Keratinocyte (primary cell): ENCODE measurements at regions not wholly inside any gene's neighbourhood (a gene's known extent, or its start where the extent isn't known, plus 50 kb on each side); places are given as distances from the start of the nearest gene placed in this dataset.
"Not testable (repeated sequence)": the region's sequence is repeated elsewhere in the genome, so short reads cannot be mapped to it uniquely, and the experiment has no call there.

ENCODE experiments used
- DNase-seq: peaks from one replicate; pipeline ENCODE4 v3.0.0-alpha.2; 2011; ENCODE audit warnings: low read depth, missing footprints, low spot score
- FAIRE-seq: peaks from 2 replicates; lab custom pipeline; 2011; peaks lifted over from hg19 to GRCh38; lab: Jason Lieb, UNC
- H2AFZ ChIP-seq: 2 replicates; pipeline ENCODE4 v1.6.0; 2012; ENCODE audit warnings: low read length, control low read depth, inconsistent platforms; ENCODE audit not compliant: control insufficient read depth
- H3K27ac ChIP-seq: 2 replicates; pipeline ENCODE4 v1.5.1; 2011; ENCODE audit warnings: low read length; ENCODE audit not compliant: control insufficient read depth, insufficient read depth
- H3K27me3 ChIP-seq: 3 replicates; pipeline ENCODE4 v1.6.0; 2011; ENCODE audit warnings: low read length; ENCODE audit not compliant: control insufficient read depth, insufficient read depth; ENCODE audit errors: extremely low read depth
- H3K36me3 ChIP-seq, 2 experiments: 2 replicates in 1 of 2; 3 replicates in 1 of 2; pipeline ENCODE4 v1.5.1; 2011; ENCODE audit warnings: low read length in 2 of 2, mild to moderate bottlenecking in 1 of 2; ENCODE audit not compliant: control insufficient read depth in 2 of 2, insufficient read depth in 2 of 2; ENCODE audit errors: extremely low read depth in 1 of 2
- H3K4me1 ChIP-seq: 3 replicates; pipeline ENCODE4 v1.5.1; 2011; ENCODE audit warnings: low read length; ENCODE audit not compliant: control insufficient read depth, insufficient read depth; ENCODE audit errors: extremely low read depth
- H3K4me2 ChIP-seq: 3 replicates; pipeline ENCODE4 v1.6.0; 2011; ENCODE audit warnings: low read depth, low read length; ENCODE audit not compliant: control insufficient read depth, insufficient read depth; ENCODE audit errors: extremely low read depth
- H3K4me3 ChIP-seq, 3 experiments: fragments of 200-600 bp in 1 of 3; sonication (generic) in 1 of 3; 2 replicates in 2 of 3; 3 replicates in 1 of 3; pipeline ENCODE4 v1.5.1; 2011 to 2016; ENCODE audit warnings: low read length in 3 of 3, mild to moderate bottlenecking in 3 of 3, control low read depth in 2 of 3, inconsistent platforms in 1 of 3, low read depth in 1 of 3, mixed read lengths in 1 of 3, mixed run types in 1 of 3, moderate library complexity in 1 of 3; ENCODE audit not compliant: control insufficient read depth in 2 of 3, insufficient read depth in 2 of 3; ENCODE audit errors: extremely low read depth in 1 of 3
- H3K79me2 ChIP-seq: 2 replicates; pipeline ENCODE4 v1.6.0; 2012; ENCODE audit warnings: low read length; ENCODE audit not compliant: control insufficient read depth, insufficient read depth
- H3K9ac ChIP-seq: 3 replicates; pipeline ENCODE4 v1.6.0; 2011; ENCODE audit warnings: low read length; ENCODE audit not compliant: control insufficient read depth, insufficient read depth; ENCODE audit errors: extremely low read depth
- H3K9me1 ChIP-seq: 3 replicates; pipeline ENCODE4 v1.6.0; 2011; ENCODE audit warnings: low read length; ENCODE audit not compliant: control insufficient read depth, insufficient read depth; ENCODE audit errors: extremely low read depth
- H3K9me3 ChIP-seq: 2 replicates; pipeline ENCODE4 v1.5.1; 2012; ENCODE audit warnings: low read depth, low read length; ENCODE audit not compliant: control insufficient read depth
- H4K20me1 ChIP-seq: 3 replicates; pipeline ENCODE4 v1.6.0; 2011; ENCODE audit warnings: low read length; ENCODE audit not compliant: control insufficient read depth, insufficient read depth; ENCODE audit errors: extremely low read depth
- EZH2 ChIP-seq: IDR thresholded peaks from one replicate; pipeline ENCODE4 v1.6.1; 2012; ENCODE audit warnings: inconsistent platforms, mild to moderate bottlenecking, low read length, moderate library complexity
- dilution Hi-C: fragments of 300-500 bp; cut with MboI; formaldehyde crosslinking; loops from one replicate; pipeline ENCODE4 v1.7.0; 2020; ENCODE audit warnings: low sequenced_read_pairs; ENCODE audit not compliant: extremely low pct_ligation_motif_present
- TF ChIP-seq, protein P1 (sequence below), 3 experiments: IDR thresholded peaks in 1 of 3; conservative IDR thresholded peaks in 1 of 3; optimal IDR thresholded peaks in 1 of 3; 2 replicates in 2 of 3; 3 replicates in 1 of 3; pipeline versions ENCODE3 to v1.5.1; 2011; ENCODE audit warnings: low read length in 3 of 3, mild to moderate bottlenecking in 3 of 3, moderate library complexity in 2 of 3, control low read depth in 1 of 3, inconsistent platforms in 1 of 3; ENCODE audit not compliant: insufficient read depth in 2 of 3; ENCODE audit errors: extremely low read depth in 1 of 3

GRCh38 chr4:32700838-32701237 is 1980.7 kb downstream of the PCDH7 start:
- H2AFZ ChIP-seq, result no peak overlapping the region
- H3K9me1 ChIP-seq, result no peaks in the 10 kb centered on the region

GRCh38 chr4:32706893-32707292 is 1986.7 kb downstream of the PCDH7 start:
- H3K4me1 ChIP-seq, result no peaks in the 10 kb centered on the region
- H3K79me2 ChIP-seq, result no peaks in the 10 kb centered on the region
- no peaks in the 10 kb centered on the region for H3K9me3 ChIP-seq
- H3K4me2 ChIP-seq, result no peak overlapping the region
- H3K4me3 ChIP-seq, result no peak overlapping the region
- no peak overlapping the region for H3K9ac ChIP-seq
- H4K20me1 ChIP-seq, result no peaks in the 10 kb centered on the region
- dilution Hi-C loops, result no loop called here
- H3K36me3 ChIP-seq, result no peaks in the 10 kb centered on the region
- no peak for DNase-seq
- no peak for FAIRE-seq
- no peaks in the 10 kb centered on the region for H3K9me1 ChIP-seq
- TF ChIP-seq EZH2, result no peak
- TF ChIP-seq, protein P1, sequence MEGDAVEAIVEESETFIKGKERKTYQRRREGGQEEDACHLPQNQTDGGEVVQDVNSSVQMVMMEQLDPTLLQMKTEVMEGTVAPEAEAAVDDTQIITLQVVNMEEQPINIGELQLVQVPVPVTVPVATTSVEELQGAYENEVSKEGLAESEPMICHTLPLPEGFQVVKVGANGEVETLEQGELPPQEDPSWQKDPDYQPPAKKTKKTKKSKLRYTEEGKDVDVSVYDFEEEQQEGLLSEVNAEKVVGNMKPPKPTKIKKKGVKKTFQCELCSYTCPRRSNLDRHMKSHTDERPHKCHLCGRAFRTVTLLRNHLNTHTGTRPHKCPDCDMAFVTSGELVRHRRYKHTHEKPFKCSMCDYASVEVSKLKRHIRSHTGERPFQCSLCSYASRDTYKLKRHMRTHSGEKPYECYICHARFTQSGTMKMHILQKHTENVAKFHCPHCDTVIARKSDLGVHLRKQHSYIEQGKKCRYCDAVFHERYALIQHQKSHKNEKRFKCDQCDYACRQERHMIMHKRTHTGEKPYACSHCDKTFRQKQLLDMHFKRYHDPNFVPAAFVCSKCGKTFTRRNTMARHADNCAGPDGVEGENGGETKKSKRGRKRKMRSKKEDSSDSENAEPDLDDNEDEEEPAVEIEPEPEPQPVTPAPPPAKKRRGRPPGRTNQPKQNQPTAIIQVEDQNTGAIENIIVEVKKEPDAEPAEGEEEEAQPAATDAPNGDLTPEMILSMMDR (optimal IDR thresholded peaks at IDR 0.05 in 1 of 3, IDR thresholded peaks at IDR 0.05 in 1 of 3, conservative IDR thresholded peaks at IDR 0.05 in 1 of 3; ENCODE audit: extremely low read depth in 1 of 3, insufficient read depth in 2 of 3, low read length in 3 of 3), result no peak
- H2AFZ ChIP-seq, result no peak overlapping the region
- H3K27me3 ChIP-seq, result no peaks in the 10 kb centered on the region
- no peak overlapping the region for H3K27ac ChIP-seq

More at GRCh38 chr4:32700838-32701237, 1980.7 kb downstream of the PCDH7 start:
- no peaks in the 10 kb centered on the region for H3K36me3 ChIP-seq
- dilution Hi-C loops, result no loop called here
- H3K9ac ChIP-seq, result no peak overlapping the region
- H3K4me3 ChIP-seq, result no peak overlapping the region
- no peaks in the 10 kb centered on the region for H4K20me1 ChIP-seq
- no peak overlapping the region for H3K4me2 ChIP-seq
- no peaks in the 10 kb centered on the region for H3K9me3 ChIP-seq
- H3K4me1 ChIP-seq, result no peaks in the 10 kb centered on the region
- no peak for FAIRE-seq
- H3K27ac ChIP-seq, result no peak overlapping the region
- H3K27me3 ChIP-seq, result no peaks in the 10 kb centered on the region
- no peaks in the 10 kb centered on the region for H3K79me2 ChIP-seq
- TF ChIP-seq, protein P1 (optimal IDR thresholded peaks at IDR 0.05 in 1 of 3, IDR thresholded peaks at IDR 0.05 in 1 of 3, conservative IDR thresholded peaks at IDR 0.05 in 1 of 3; ENCODE audit: extremely low read depth in 1 of 3, insufficient read depth in 2 of 3, low read length in 3 of 3), result no peak
- TF ChIP-seq EZH2, result no peak
- no peak for DNase-seq

GRCh38 chr4:32716090-32716620 is 1996.0 kb downstream of the PCDH7 start:
- H3K36me3 ChIP-seq, H3K27me3 ChIP-seq, H3K4me3 ChIP-seq, H3K4me1 ChIP-seq, H3K9ac ChIP-seq, DNase-seq, H3K9me1 ChIP-seq, FAIRE-seq, H3K9me3 ChIP-seq, H3K4me2 ChIP-seq, H3K27ac ChIP-seq, dilution Hi-C loops, H4K20me1 ChIP-seq, H2AFZ ChIP-seq, H3K79me2 ChIP-seq: not testable (repeated sequence)
